CD4-positive, alpha-beta T cell treated with Interleukin-4 for 4 hours (primary cell): ENCODE measurements at regions not wholly inside any gene's neighbourhood (a gene's known extent, or its start where the extent isn't known, plus 50 kb on each side); places are given as distances from the start of the nearest gene placed in this dataset.
A peak's percentile ranks its signal among the peaks of the same experiment; 100 is the strongest.

Source experiments
- DNase-seq: peaks from one replicate; pipeline ENCODE4 v3.0.0-alpha.2; 2020

- peak; percentile 68 for DNase-seq
Measured at GRCh38 chr16:66315210-66315825, 51.2 kb upstream of the CDH5 start.

GRCh38 chr16:66311306-66311705 lies 55.2 kb upstream of the CDH5 start:
- no peak for DNase-seq

- DNase-seq: no peak
Measured at GRCh38 chr16:66309215-66309807, 57.2 kb upstream of the CDH5 start.

GRCh38 chr16:66308096-66308495 lies 58.4 kb upstream of the CDH5 start:
- DNase-seq: no peak

GRCh38 chr16:66306366-66307150 lies 59.9 kb upstream of the CDH5 start:
- DNase-seq: no peak

GRCh38 chr16:66304961-66305360 lies 61.5 kb upstream of the CDH5 start:
- no peak for DNase-seq

GRCh38 chr16:66304151-66304550 lies 62.3 kb upstream of the CDH5 start:
- DNase-seq: no peak

GRCh38 chr16:66300501-66300900 lies 66.0 kb upstream of the CDH5 start:
- DNase-seq: no peak

- DNase-seq: no peak
Measured at GRCh38 chr16:66300037-66300436, 66.5 kb upstream of the CDH5 start.

- no peak for DNase-seq
Measured at GRCh38 chr16:66299349-66299748, 67.1 kb upstream of the CDH5 start.

- no peak for DNase-seq
Measured at GRCh38 chr16:66298571-66299120, 67.8 kb upstream of the CDH5 start.

- DNase-seq: no peak
Measured at GRCh38 chr16:66298006-66298405, 68.5 kb upstream of the CDH5 start.

GRCh38 chr16:66296591-66296990 lies 69.9 kb upstream of the CDH5 start:
- no peak for DNase-seq

- DNase-seq: no peak
Measured at GRCh38 chr16:66295761-66296546, 70.5 kb upstream of the CDH5 start.

GRCh38 chr16:66295213-66295612 lies 71.3 kb upstream of the CDH5 start:
- no peak for DNase-seq

GRCh38 chr16:66294507-66294906 lies 72.0 kb upstream of the CDH5 start:
- no peak for DNase-seq

- no peak for DNase-seq
Measured at GRCh38 chr16:66293932-66294331, 72.6 kb upstream of the CDH5 start.

GRCh38 chr16:66293207-66293735 lies 73.2 kb upstream of the CDH5 start:
- no peak for DNase-seq

GRCh38 chr16:66292241-66292935 lies 74.1 kb upstream of the CDH5 start:
- no peak for DNase-seq

GRCh38 chr16:66291833-66292232 lies 74.7 kb upstream of the CDH5 start:
- DNase-seq: no peak

- DNase-seq: no peak
Measured at GRCh38 chr16:66290431-66290830, 76.1 kb upstream of the CDH5 start.

GRCh38 chr16:66289986-66290385 lies 76.5 kb upstream of the CDH5 start:
- DNase-seq: no peak
